NCI-H524 (cell line): ENCODE measurements at regions not wholly inside any gene's neighbourhood (a gene's known extent, or its start where the extent isn't known, plus 50 kb on each side); places are given as distances from the start of the nearest gene placed in this dataset.
"Not testable (repeated sequence)": the region's sequence is repeated elsewhere in the genome, so short reads cannot be mapped to it uniquely, and the experiment has no call there.

Source experiments
- DNase-seq, 2 experiments: peaks; one replicate each; lab custom pipeline; 2025; lab: John Stamatoyannopoulos, UW

DNA sequence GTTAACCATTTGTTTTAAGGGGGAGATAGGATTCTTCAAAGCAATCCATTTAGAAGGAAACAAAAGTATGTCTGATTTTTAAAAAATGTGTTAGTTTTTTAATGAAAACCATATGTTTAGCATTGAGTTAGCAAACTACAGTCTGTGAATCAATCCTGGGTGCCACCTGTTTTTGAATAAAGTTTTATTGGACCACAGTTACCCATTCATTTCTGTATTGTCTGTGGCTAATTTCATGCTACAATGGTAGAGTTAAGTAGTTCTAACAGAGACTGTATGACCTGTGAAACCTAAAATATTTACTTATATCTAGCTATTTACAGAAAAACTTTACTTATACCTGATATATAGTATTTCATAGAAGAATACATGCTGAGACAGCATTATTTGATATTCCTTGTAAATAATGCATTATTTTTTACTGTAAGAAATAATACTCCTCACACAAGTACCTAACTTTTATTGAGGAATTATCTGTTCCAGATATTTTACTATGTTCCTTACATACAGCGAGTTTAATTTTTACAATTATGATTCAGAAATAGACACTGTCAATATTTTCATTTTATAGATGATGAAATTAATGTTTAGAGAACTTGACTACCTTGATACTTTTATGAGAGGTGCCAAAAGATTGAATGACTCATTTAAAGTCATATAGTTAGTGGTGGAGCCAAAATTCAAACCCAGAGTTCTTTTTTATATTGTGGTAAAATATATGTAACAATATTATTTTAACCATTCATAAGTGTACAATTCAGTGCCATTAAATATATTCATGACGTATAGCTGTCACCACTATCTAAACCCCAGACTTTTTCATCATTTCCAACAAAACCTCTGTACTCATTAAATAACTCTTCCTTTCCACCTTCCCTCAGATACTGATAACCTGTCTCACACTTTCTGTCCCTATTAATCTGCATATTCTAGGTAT is 122.0 kb downstream of the GLUD2 start:
- no peak for DNase-seq

DNA sequence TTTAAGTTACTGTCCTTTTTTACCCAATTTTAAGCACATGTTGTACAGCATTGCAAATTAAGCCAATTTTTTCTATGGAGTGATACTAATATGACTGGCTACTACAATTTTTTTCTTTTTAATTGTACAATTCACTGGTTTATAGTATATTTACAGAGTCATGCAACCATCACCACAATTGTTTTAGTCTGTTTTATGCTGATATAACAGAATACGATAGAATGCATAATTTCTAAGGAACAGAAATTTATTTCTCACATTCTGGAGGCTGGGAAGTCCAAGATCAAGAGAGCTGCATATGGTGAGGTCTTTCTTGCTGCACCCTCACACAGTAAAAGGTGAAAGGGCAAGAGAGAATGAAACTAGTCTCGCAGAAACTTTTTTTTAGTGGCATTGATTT is 125.3 kb downstream of the GLUD2 start:
- DNase-seq = no peak

DNA sequence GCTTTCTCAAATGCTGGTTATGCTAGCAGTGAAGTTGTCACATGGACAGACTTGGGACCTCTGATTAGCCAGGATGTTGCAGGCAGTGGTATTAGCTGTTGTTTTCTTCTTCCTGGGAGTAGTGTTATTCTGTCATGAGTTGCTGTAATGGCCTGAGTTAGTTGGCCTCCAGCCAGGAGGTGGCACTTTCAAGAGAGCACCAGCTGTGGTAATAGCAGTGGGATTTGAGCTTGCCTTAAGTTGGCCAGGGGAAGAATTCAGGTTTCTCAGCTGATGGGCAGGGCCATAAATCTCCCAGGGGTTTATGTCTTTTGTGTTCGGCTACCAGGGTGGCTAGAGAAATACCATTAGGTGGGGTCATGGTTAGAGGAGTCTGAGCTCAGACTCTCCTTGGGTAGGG is 132.6 kb downstream of the GLUD2 start:
- peak; percentile 37 to 84 for DNase-seq

DNA sequence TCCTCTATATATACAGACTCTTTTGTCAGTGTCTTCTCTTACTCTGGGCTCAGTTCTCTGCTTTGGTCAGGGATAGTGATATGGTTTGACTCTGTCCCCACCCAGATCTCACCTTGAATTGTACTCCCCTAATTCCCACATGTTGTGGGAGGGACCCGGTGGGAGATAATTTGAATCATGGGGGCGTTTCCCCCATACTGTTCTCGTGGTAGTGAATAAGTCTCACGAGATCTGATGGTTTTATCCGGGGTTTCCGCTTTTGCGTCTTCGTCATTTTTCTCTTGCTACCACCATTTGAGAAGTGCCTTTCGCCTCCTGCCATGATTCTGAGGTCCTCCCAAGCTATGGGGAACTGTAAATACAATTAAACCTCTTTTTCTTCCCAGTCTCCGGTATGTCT is 144.4 kb downstream of the GLUD2 start:
- DNase-seq = no peak

DNA sequence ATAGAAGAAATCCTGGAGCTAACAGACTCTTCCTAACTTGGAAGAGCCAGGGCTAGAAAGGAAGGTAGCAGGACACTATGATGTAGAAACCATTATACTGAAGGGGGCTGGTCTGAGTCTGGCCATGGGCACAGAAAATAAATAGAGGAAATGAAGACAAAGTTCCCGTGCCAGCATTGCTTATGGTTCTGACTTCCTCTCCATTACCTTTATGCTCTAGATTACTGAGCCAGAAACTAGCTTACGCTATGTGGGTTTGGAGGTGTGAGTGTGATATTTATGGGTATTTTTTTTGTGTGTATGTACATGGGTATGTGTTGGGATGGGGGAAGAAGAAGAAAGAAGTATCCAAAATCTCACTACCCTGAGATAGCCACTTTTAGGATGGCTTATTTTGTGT is 148.3 kb downstream of the GLUD2 start:
- no peak for DNase-seq

DNA sequence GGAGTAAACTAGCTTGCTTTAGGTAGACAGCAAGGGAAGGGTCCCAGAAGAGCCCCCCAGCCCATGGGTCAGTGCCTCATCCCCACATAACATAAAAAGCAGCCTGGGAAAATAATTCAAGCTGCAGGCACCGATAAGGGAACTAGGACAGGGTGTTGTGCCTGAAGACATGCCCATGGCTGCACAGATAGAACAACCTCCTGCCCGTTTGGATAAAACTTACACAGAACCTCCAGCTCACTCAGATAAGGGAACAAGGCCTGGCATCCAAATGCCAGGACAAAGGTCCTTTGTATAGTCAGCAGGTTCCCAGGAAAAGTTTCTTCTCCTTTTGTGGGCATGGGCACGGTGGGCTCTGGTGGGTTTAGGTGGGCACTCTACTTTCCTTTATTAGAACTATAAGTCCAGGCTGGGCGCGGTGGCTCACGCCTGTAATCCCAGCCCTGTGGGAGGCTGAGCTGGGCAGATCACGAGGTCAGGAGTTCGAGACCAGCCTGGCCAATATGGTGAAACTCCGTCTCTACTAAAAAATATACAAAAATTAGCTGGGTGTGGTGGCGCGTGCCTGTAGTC is 149.5 kb downstream of the GLUD2 start:
- DNase-seq = not testable (repeated sequence)

DNA sequence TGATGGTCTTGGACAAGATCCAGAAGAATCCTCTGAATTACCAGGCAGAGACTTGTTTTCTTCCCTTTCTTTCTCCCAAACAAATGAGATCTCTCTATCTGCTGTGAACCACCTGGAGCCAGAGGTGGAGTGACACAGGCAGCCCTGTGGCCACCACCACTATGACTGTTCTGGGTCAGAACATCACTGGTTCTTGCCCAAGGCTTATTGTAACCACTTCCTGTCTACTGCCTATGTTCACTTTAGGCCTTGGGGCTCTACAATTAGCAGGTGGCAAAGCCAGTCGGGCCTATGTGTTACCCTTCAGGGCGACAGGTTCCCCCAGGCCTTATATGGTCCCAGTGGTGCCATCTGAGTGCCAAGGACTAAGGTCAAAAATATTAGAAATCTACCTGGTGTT is 161.2 kb downstream of the GLUD2 start:
- DNase-seq = no peak

DNA sequence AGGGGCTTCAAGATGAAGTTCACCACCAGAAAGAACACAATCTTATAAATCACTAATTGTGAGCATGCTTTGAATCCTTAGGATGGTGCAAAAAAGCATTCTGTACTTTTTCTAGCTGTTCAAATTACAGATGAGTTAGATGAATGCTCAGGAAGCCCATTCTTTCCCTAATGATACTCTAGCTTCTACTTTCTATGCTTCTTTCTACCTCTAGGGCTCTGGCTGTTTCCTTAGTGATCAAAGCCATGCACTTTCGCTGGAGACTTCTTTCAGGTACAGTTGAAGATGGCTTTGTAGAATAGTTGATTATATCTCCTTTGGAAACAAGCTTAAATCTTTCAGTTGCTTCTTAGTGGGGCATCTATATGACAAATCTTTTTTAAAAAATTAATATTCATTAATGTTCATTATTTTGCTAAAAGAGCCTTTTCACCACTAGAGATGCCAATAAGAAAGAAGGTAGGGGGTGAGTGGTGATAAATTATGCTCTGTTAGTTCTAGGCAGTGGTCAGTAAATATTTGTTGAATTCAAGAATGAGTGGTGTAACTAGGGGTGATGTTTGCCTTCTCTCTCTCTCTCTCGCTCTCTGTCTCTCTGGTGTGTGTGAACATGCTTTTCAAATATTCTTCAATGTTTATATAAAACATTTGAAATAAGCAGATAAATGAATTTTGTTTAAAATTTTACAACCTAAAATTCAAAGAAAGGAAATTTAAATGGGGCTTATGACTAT is 169.4 kb downstream of the GLUD2 start:
- DNase-seq = peak; percentile 0 to 33

DNA sequence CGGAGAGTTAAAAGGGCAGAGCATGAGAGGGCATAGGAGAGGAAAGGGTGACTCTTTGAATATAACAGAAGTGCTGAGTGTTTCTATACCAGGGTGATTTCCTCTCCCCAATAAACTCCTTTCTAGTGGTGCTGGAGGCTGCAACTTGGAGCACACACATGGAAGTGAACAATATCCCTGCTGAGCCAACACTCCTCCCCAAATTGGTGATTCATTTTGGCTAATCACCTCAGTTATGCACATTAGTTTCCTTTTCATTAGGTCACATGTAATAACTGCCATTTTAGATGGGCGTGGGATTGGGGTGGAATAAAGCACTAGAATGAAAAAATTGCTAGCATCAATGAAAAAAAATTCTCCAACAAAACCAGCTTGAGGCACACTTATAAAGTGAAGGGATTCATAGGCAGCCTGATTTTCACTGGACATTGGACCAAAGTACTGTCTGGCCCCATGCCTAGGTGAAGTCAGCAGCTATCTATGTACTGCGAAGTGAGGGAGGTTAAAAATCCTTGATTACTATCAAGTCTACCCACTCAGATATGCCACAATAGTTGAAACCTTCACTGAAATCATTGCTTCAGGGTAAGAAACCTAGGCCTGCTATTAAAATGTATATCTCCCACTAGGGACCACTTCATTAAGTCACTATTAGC is 174.0 kb downstream of the GLUD2 start:
- no peak for DNase-seq

DNA sequence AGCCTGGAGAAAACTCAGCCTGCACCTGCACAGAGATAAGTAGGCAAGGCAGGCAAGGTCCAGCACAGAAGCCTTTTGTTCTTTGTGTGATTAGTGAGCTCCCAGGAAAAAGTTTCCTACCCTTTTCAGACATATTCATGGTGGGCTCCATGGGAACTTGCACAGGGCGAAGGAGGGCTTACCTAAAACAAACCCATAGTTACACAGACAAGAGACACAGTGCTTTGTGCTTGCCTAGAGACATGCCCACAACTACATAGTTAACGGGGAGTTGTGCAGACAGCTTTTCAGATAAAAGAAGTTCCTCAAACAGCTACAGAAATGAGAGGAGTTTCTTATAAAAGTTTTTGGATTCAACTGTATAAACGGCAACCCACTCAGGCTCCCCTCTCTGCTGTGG is 180.5 kb downstream of the GLUD2 start:
- DNase-seq = no peak

DNA sequence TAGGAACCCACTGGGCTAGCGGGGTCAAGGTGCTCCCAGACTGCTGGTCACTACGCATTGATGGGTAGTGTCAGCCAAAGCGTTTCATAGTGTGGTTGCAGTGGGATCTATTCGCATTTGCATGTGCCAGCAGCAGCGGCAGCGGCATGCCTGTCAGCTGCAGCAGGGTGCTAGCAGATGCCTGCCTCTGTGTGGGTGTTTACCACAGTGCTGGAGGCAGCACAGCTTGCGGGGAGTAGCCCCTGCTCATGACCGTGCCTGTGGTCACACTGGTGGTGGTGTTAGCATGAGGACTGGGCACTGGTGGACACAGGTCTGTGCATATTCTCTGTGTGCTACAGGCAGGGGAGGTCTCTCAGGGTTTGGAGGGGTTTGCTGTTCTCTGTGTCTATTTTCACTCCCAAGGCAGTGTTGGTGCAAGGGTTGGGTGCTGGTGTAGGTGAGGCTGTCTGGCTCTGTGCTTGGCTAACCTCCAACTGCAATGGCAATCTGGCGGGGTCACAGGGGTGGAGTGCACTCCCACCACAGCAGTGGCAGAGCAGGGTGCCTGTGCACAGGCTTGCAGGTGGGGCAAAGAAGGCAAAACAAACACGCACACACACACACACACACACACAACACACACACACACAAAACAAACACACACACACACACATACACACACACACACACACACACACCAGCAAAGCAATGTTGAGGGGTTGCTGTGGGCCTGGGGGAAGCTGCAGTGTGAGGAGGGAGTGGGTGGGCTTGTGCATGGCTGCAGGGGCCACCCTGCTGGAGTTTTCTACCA is 184.4 kb downstream of the GLUD2 start:
- no peak for DNase-seq

DNA sequence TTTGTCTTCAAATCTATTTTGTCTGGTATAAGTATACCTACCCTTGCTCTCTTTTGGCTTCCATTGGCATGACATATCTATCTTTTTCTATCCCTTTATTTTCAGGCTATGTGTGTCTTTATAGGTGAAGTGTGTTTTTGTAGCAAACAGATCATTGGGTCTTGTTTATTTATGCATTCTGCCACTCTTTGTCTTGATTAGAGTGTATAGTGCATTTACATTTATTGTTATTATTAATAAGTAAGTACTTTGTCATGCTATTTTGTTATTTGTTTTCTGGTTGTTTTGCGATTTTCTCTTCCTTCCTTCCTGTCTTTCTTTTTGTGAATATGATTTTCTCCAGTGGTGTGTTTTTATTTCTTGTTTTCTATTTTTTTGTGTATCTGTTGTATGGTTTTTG is 188.6 kb downstream of the GLUD2 start:
- no peak for DNase-seq

DNA sequence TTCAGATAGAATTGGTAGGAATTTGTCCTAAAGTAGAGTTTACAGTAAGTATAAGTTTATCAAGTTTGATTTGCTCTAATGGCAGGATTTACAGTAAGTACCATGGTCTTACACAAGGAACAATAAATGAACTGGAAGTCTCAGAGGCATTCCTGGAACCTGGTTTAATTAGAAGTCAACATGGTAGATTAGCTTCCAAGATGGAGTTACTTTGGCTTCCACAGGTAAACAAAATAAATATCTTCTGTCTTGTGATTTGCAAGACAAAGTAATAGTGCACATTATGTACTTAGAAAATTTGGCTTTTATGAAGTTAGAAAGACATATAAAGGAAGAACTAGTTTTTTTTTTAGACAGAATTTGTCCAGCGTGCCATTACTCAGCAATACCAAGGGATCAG is 190.7 kb downstream of the GLUD2 start:
- no peak for DNase-seq

DNA sequence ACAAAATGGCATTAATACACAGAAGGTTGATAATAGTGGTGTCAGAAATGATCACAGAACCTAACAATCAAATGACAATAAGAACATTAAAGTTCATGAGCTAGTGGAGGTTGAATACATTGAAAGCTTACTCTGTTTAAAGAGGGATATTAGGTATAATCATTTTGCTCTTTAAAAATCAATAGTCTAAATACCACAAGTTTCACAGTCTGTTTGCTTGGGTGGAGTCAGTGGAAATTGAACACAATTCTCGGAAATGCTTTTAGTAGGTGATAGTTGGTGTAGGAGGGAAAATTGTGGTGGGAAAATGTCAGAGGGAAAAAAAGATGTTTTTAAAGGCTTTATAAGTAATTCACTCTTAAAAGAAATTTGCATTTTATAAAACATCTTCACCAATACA is 197.1 kb downstream of the GLUD2 start:
- no peak for DNase-seq

DNA sequence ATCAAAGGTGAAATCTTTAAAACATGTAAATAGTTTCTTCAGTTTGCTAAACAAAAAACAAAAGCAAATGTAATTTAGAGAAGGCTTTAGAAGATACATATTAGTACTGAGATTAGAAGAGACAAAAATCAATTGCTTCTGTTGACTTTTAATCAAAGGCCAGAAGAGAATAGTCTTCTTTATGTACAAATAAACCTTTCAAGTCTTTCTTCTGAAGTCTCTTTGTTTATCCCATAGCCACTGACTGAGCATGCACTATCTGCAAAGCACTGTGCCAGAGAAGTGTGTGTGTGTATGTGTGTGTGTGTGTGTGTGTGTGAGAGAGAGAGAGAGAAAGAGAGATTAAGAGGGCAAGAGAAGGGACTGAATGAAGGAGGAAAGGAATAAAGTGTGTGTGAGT is 198.4 kb downstream of the GLUD2 start:
- DNase-seq = no peak

DNA sequence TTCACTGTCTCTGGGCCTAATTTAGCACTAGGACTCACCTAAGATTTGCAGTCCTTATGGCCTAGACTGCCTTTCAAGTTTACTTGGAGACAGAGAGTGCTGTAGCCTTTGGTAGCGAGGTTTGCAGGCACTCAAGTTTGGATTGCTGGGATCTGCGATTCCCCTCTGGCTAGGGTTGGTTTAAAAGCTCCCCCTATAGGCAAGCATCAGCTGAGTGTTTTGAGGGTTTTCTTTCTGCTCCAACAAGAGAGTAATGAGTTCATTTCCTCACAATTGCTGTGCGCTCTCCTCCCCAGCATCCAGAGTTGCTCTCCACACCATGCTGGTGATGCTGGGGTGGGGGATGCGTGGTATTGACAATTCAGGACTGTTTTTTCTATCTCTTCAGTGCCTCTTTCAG is 206.9 kb downstream of the GLUD2 start:
- peak; percentile 39 to 79 for DNase-seq

DNA sequence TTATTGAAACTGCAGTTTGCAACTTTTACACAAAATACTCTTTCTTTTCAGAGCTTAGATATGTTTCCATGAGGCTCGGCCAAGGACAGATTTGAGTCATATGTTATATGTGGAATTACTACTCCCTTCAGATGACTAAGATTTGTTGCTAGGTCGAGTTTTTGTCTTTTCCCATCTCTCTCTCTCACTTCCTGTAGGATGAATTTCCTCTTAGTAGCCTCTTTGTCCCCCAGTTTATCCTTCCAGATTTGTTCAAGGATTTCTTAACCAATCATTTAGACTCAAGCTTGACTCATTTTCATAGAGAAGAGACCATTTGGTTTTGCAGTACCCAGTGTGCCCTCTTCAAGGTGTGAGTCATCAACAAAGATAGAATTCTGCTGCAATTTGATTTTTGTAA is 209.2 kb downstream of the GLUD2 start:
- no peak for DNase-seq

DNA sequence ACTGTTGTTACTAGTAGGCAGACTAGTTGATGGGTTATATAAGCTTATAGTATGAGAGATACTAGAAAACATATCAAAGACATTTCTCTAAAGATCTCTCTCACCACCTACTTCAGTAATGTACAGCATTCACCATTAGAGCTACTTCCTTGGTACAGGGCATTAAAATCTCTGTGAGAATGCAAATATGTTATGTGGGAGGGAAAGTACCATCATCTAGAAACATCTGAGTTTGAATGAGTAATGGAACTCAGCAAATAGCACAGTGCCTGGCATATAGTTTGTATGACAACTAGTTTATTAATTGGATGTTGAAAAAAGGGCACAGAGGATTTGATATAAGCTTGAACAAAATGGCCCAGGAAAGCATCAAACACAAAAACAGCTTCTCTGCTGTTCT is 211.1 kb downstream of the GLUD2 start:
- DNase-seq = no peak

DNA sequence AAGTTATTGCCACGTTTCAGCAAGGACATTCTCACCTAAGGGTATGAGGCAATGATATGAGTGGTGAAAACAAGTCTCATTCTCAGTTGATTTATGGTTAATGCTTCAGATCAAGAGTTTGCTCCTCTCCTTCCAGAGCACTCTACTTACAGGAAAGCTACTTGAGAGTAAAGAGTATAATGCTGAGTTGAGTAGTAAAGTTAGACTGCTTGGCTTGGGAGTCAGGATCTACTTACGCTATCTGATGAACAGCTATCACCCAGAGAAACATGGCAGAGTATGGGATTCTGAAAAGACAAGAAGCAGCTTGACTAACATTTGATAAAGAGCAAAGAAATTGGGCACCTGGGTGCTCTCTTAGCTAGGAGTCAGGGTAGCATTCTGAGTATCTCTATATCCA is 211.8 kb downstream of the GLUD2 start:
- DNase-seq = no peak

DNA sequence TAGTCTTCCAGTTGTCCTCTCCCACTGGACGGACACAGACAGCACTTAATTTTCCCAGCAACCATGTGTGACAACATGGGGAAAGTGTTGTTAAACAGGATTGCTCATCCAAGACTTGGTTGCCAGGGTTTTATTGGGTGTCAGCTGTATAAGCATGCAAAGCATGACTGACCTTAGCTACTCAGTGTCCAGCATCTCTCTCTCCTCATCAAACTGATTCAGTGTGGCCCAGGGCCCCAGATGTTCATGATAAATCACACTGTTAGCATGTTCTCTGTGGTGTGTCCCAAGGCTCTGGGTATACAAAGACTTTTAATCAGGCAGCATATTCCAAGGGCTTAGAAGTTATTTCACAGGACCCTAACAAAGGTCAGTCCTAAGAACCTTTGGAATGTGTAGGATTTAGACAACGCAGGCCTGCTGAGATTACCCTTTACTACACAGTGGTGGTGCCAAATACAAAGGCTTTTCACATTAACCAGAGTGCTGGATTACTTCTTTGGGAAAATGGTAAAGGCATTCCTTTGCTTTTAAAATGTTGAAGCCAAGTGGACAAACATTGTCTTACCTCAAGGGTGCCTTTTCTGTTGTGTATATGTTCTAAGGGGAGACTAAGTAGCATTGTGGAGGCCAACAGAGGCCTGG is 213.3 kb downstream of the GLUD2 start:
- DNase-seq = no peak

DNA sequence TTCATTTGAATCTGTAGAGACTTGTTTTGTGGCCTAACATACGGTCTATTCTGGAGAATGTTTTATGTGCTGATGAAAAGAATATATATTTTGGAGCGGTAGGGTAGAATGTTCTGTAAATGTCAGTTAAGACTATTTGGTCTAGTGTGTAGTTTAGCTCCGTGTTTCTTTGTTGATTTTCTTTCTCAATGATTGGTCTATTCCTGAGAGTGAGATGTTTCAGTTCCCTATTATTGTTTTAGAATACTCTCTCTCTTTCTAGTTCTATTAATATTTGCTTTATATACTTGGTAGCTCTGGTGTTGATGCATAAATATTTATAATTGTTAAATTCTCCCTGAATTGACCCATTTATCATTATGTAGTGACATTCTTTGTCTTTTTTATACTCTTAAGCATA is 236.5 kb downstream of the GLUD2 start:
- DNase-seq = no peak
